Activated CD8-positive, alpha-beta T cell treated with anti-CD3 and anti-CD28 coated beads for 36 hours (primary cell): ENCODE measurements at regions not wholly inside any gene's neighbourhood (a gene's known extent, or its start where the extent isn't known, plus 50 kb on each side); places are given as distances from the start of the nearest gene placed in this dataset.

Experiments
- ATAC-seq: fragments of 200-7000 bp; cut with Tn5 transposase; one replicate; pipeline ENCODE4 v1.10.0; 2021; ENCODE audit warnings: mild to moderate bottlenecking, moderate library complexity
- CTCF ChIA-PET: fragments of 350-600 bp; sonication (Branson Sonifier 250); formaldehyde crosslinking; loops from one replicate; lab custom pipeline; 2021; ENCODE audit warnings: antibody characterized with exemption; lab: Charles Lee
- POLR2A ChIA-PET: fragments of 350-600 bp; sonication (Branson Sonifier 250); formaldehyde crosslinking; loops from one replicate; lab custom pipeline; 2021; ENCODE audit warnings: antibody characterized with exemption; lab: Charles Lee
- DNase-seq: peaks from one replicate; pipeline ENCODE4 v3.0.0-alpha.2; 2020
- H3K27ac Mint-ChIP-seq: one replicate; pipeline ENCODE4 v1.8.0; 2021; ENCODE audit warnings: mild to moderate bottlenecking, mixed read lengths
- H3K27me3 Mint-ChIP-seq: one replicate; pipeline ENCODE4 v1.8.0; 2021; ENCODE audit warnings: mixed read lengths
- H3K36me3 Mint-ChIP-seq: one replicate; pipeline ENCODE4 v1.8.0; 2021; ENCODE audit warnings: low read depth, mixed read lengths
- H3K4me1 Mint-ChIP-seq: one replicate; pipeline ENCODE4 v1.8.0; 2021; ENCODE audit warnings: low read depth, mixed read lengths
- H3K4me3 Mint-ChIP-seq: one replicate; pipeline ENCODE4 v1.8.0; 2021; ENCODE audit warnings: mild to moderate bottlenecking, moderate library complexity, mixed read lengths
- H3K9me3 Mint-ChIP-seq: one replicate; pipeline ENCODE4 v1.8.0; 2021; ENCODE audit warnings: mixed read lengths
- intact Hi-C: fragments of 100-400 bp; cut with micrococcal nuclease; formaldehyde crosslinking; loops from one replicate; pipeline ENCODE4 v1.10.0; 2022
- TF ChIP-seq, protein P1 (sequence below): fragments of 200-600 bp; IDR thresholded peaks from one replicate; pipeline ENCODE4 v1.8.0; 2022; ENCODE audit warnings: antibody characterized with exemption, mild to moderate bottlenecking

- Mint-ChIP-seq H3K4me1 (no peaks in the 10 kb centered on the region), H3K36me3 (no peaks in the 10 kb centered on the region), H3K27me3 (no peaks in the 10 kb centered on the region), H3K27ac (no peak overlapping the region), H3K4me3 (no peak overlapping the region), H3K9me3 (no peaks in the 10 kb centered on the region)
- TF ChIP-seq, protein P1, sequence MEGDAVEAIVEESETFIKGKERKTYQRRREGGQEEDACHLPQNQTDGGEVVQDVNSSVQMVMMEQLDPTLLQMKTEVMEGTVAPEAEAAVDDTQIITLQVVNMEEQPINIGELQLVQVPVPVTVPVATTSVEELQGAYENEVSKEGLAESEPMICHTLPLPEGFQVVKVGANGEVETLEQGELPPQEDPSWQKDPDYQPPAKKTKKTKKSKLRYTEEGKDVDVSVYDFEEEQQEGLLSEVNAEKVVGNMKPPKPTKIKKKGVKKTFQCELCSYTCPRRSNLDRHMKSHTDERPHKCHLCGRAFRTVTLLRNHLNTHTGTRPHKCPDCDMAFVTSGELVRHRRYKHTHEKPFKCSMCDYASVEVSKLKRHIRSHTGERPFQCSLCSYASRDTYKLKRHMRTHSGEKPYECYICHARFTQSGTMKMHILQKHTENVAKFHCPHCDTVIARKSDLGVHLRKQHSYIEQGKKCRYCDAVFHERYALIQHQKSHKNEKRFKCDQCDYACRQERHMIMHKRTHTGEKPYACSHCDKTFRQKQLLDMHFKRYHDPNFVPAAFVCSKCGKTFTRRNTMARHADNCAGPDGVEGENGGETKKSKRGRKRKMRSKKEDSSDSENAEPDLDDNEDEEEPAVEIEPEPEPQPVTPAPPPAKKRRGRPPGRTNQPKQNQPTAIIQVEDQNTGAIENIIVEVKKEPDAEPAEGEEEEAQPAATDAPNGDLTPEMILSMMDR = no peak
- no peak for ATAC-seq
- POLR2A ChIA-PET = no interaction called here
- intact Hi-C loops = no loop called here
- CTCF ChIA-PET = no interaction called here
- no peak for DNase-seq
These were observed 1245.8 kb upstream of the SLC39A10 start for GRCh38 chr2:194411221-194411620.

GRCh38 chr2:194395818-194396217 is 1261.2 kb upstream of the SLC39A10 start:
- H3K36me3 Mint-ChIP-seq = no peaks in the 10 kb centered on the region
- TF ChIP-seq, protein P1 = no peak
- no peak for DNase-seq
- H3K27ac Mint-ChIP-seq = no peak overlapping the region
- CTCF ChIA-PET = no interaction called here
- H3K9me3 Mint-ChIP-seq = peaks cover 2% of the 10 kb centered on the region
- ATAC-seq = no peak
- no peak overlapping the region for H3K4me3 Mint-ChIP-seq
- intact Hi-C loops = no loop called here
- POLR2A ChIA-PET = no interaction called here
- no peaks in the 10 kb centered on the region for H3K27me3 Mint-ChIP-seq
- H3K4me1 Mint-ChIP-seq = no peaks in the 10 kb centered on the region

DNA sequence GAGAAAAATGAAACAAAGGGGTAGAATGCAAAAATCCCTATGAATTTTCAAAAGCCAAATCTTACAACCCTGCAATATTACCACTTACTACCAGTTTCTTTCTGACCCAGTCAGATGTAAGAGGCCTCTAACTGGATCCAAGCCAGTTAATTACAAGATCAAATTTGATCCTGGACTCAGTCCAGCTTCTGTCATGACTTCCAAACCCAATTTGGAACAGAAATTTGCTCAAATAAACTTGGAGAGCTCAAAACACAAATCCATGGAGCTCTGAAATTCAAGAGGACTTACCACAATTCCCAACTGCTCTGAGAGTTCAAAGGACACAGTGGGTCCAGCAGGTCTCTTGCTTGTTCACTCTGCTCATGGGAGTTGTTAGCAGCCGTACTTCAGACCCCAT is 1271.7 kb upstream of the SLC39A10 start:
- H3K27ac Mint-ChIP-seq = no peak overlapping the region
- no peak overlapping the region for H3K4me3 Mint-ChIP-seq
- DNase-seq = no peak
- POLR2A ChIA-PET = no interaction called here
- no peaks in the 10 kb centered on the region for H3K4me1 Mint-ChIP-seq
- ATAC-seq = no peak
- no peaks in the 10 kb centered on the region for H3K27me3 Mint-ChIP-seq
- CTCF ChIA-PET = no interaction called here
- intact Hi-C loops = no loop called here
- H3K9me3 Mint-ChIP-seq = no peaks in the 10 kb centered on the region
- TF ChIP-seq, protein P1 = no peak
- no peaks in the 10 kb centered on the region for H3K36me3 Mint-ChIP-seq

GRCh38 chr2:194383401-194383800 is 1273.6 kb upstream of the SLC39A10 start:
- no peaks in the 10 kb centered on the region for H3K9me3 Mint-ChIP-seq
- no peak overlapping the region for H3K27ac Mint-ChIP-seq
- H3K36me3 Mint-ChIP-seq = no peaks in the 10 kb centered on the region
- CTCF ChIA-PET = no interaction called here
- no peaks in the 10 kb centered on the region for H3K27me3 Mint-ChIP-seq
- intact Hi-C loops = no loop called here
- DNase-seq (no peak), ATAC-seq (no peak)
- no peaks in the 10 kb centered on the region for H3K4me1 Mint-ChIP-seq
- POLR2A ChIA-PET = no interaction called here
- TF ChIP-seq, protein P1 = no peak
- H3K4me3 Mint-ChIP-seq = no peak overlapping the region

GRCh38 chr2:194382221-194382620 is 1274.8 kb upstream of the SLC39A10 start:
- ATAC-seq (no peak), DNase-seq (no peak)
- Mint-ChIP-seq H3K27me3 (no peaks in the 10 kb centered on the region), H3K4me1 (no peaks in the 10 kb centered on the region), H3K36me3 (no peaks in the 10 kb centered on the region), H3K9me3 (no peaks in the 10 kb centered on the region), H3K27ac (no peak overlapping the region), H3K4me3 (no peak overlapping the region)
- intact Hi-C loops = no loop called here
- ChIA-PET POLR2A (no interaction called here), CTCF (no interaction called here)
- TF ChIP-seq, protein P1 = no peak
